ENCODE measurements at regions not wholly inside any gene's neighbourhood (a gene's known extent, or its start where the extent isn't known, plus 50 kb on each side); places are given as distances from the start of the nearest gene placed in this dataset.

DNA sequence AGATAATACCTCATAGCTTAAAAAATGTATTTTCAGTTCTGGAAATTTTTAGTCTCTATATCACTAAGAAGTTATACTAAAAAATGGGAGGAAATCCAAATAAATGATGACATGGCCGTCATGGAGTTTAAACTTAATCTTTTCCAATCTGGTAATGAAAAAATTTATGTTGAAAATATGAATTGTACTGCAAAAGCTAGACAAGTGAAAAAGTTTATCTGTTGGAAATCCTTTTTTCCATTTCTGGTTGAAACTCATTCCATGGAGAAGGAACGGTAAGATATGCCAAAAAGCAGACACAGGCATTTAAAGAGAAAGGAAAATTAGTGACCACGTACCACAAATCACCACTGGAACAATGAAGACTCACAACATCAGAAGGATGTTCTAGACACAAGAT lies 314.2 kb upstream of the PRICKLE1 start:
- Mint-ChIP-seq H3K9me3 (peaks cover 12 to 31% (median 20%) of the 10 kb centered on the region in 7 donors), H3K4me3 (no peak overlapping the region), H3K27me3 (ENCODE audit: low read depth in 3 of 3) (no peaks in the 10 kb centered on the region), H3K4me1 (no peaks in the 10 kb centered on the region), H3K36me3 (no peaks in the 10 kb centered on the region), H3K27ac (no peak overlapping the region)
- no peaks in the 10 kb centered on the region for H3K36me3 ChIP-seq (replicated peaks in 1 of 2; ENCODE audit: control insufficient read depth in 1 of 2, insufficient read depth in 2 of 2, low read length in 2 of 2)
- H3K79me2 ChIP-seq (ENCODE audit: insufficient read depth, low read length) = no peaks in the 10 kb centered on the region
- H3K4me1 ChIP-seq (ENCODE audit: control insufficient read depth in 1 of 2, insufficient read depth in 2 of 2, low read length in 2 of 2) = no peaks in the 10 kb centered on the region
- no CpG with 5 or more reads among the region's 3 CpGs for WGBS (ENCODE audit: insufficient coverage)
- no peak for DNase-seq
- no peak overlapping the region for H3K9ac ChIP-seq (ENCODE audit: insufficient read depth, low read length, poor library complexity, severe bottlenecking)
- H3K9me3 ChIP-seq (replicated peaks in 1 of 2; ENCODE audit: control insufficient read depth in 1 of 2, insufficient read depth in 1 of 2, low read length in 2 of 2) = peaks cover 20 to 25% of the 10 kb centered on the region in 2 donors
- H3K4me3 ChIP-seq (replicated peaks in 1 of 3; ENCODE audit: low read depth in 2 of 3, low read length in 3 of 3) = no peak overlapping the region
- intact Hi-C loops (cut with micrococcal nuclease) = no loop called here
- no peak overlapping the region for H2AFZ ChIP-seq (ENCODE audit: insufficient read depth, low read depth, low read length, poor library complexity, severe bottlenecking)
- no peaks in the 10 kb centered on the region for H3K27me3 ChIP-seq (ENCODE audit: control insufficient read depth in 2 of 2, insufficient read depth in 2 of 2, low read length in 2 of 2)
- TF ChIP-seq, protein P1, sequence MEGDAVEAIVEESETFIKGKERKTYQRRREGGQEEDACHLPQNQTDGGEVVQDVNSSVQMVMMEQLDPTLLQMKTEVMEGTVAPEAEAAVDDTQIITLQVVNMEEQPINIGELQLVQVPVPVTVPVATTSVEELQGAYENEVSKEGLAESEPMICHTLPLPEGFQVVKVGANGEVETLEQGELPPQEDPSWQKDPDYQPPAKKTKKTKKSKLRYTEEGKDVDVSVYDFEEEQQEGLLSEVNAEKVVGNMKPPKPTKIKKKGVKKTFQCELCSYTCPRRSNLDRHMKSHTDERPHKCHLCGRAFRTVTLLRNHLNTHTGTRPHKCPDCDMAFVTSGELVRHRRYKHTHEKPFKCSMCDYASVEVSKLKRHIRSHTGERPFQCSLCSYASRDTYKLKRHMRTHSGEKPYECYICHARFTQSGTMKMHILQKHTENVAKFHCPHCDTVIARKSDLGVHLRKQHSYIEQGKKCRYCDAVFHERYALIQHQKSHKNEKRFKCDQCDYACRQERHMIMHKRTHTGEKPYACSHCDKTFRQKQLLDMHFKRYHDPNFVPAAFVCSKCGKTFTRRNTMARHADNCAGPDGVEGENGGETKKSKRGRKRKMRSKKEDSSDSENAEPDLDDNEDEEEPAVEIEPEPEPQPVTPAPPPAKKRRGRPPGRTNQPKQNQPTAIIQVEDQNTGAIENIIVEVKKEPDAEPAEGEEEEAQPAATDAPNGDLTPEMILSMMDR (IDR thresholded peaks at IDR 0.05) = no peak
- H3K27ac ChIP-seq (ENCODE audit: low read depth in 1 of 2, low read length in 2 of 2) = no peak overlapping the region
- no peaks in the 10 kb centered on the region for H4K20me1 ChIP-seq (ENCODE audit: insufficient read depth, low read length)
- no peak overlapping the region for H3K4me2 ChIP-seq (replicated peaks; ENCODE audit: extremely low read depth, low read length, poor library complexity, severe bottlenecking)

DNA sequence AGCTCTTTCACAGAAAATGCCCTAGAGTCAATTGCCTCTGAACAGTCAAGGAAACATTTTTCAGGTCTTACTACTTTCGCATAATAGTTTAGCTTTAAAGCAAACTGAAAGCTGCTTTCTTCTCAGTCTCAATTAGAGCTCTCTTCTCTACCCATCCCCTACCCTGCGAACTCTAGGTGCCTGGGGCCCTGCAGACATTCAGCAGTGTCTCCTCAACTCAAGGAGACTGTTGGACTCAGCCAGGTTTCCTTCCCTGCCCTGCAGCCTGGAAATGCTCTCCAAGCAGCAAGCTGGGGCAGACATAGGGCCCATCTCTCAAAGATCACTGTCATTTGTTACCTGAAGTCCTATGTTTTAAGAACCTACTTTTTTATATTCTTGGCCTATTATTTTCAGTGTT lies 312.5 kb upstream of the PRICKLE1 start:
- intact Hi-C loops (cut with micrococcal nuclease) = no loop called here
- Histone ChIP-seq H3K9me3 (replicated peaks in 1 of 2; ENCODE audit: control insufficient read depth in 1 of 2, insufficient read depth in 1 of 2, low read length in 2 of 2) (peaks cover 5 to 16% of the 10 kb centered on the region in 2 donors), H4K20me1 (ENCODE audit: insufficient read depth, low read length) (no peaks in the 10 kb centered on the region), H2AFZ (ENCODE audit: insufficient read depth, low read depth, low read length, poor library complexity, severe bottlenecking) (no peak overlapping the region), H3K79me2 (ENCODE audit: insufficient read depth, low read length) (no peaks in the 10 kb centered on the region), H3K4me2 (replicated peaks; ENCODE audit: extremely low read depth, low read length, poor library complexity, severe bottlenecking) (no peak overlapping the region), H3K4me1 (ENCODE audit: control insufficient read depth in 1 of 2, insufficient read depth in 2 of 2, low read length in 2 of 2) (no peaks in the 10 kb centered on the region), H3K27me3 (ENCODE audit: control insufficient read depth in 2 of 2, insufficient read depth in 2 of 2, low read length in 2 of 2) (no peaks in the 10 kb centered on the region), H3K9ac (ENCODE audit: insufficient read depth, low read length, poor library complexity, severe bottlenecking) (no peak overlapping the region), H3K4me3 (replicated peaks in 1 of 3; ENCODE audit: low read depth in 2 of 3, low read length in 3 of 3) (no peak overlapping the region), H3K27ac (ENCODE audit: low read depth in 1 of 2, low read length in 2 of 2) (no peak overlapping the region), H3K36me3 (replicated peaks in 1 of 2; ENCODE audit: control insufficient read depth in 1 of 2, insufficient read depth in 2 of 2, low read length in 2 of 2) (no peaks in the 10 kb centered on the region)
- no peaks in the 10 kb centered on the region for H3K27me3 Mint-ChIP-seq (ENCODE audit: low read depth in 3 of 3)
- no peak overlapping the region for H3K27ac Mint-ChIP-seq
- TF ChIP-seq, protein P1 (IDR thresholded peaks at IDR 0.05) = no peak
- WGBS (ENCODE audit: insufficient coverage) = 95% methylated on average over 2 of the region's 2 CpGs
- H3K4me1 Mint-ChIP-seq = no peaks in the 10 kb centered on the region
- DNase-seq = no peak
- no peaks in the 10 kb centered on the region for H3K36me3 Mint-ChIP-seq
- peaks cover 9 to 26% (median 18%) of the 10 kb centered on the region in 7 donors for H3K9me3 Mint-ChIP-seq
- no peak overlapping the region for H3K4me3 Mint-ChIP-seq
